ENCODE measurements at regions not wholly inside any gene's neighbourhood (a gene's known extent, or its start where the extent isn't known, plus 50 kb on each side); places are given as distances from the start of the nearest gene placed in this dataset.

GRCh38 chr22:26781596-26781995, 124.2 kb downstream of the MIAT start:
- 0 out of 8 replicates have a peak, but pooled peaks cover 0 to 3% (median 0%) of the 10 kb centered on the region in 4 experiments for H3K36me3 ChIP-seq (ENCODE audit: control insufficient read depth in 2 of 4, insufficient read depth in 4 of 4, low read length in 3 of 4)
- ChIA-PET CTCF (ENCODE audit: partially characterized antibody) (interaction anchor here (0.6 kb wide), 2 partner anchors 600 to 835 kb away, joined by 3 read pairs; no protein-coding TSS in a partner anchor), POLR2A (ENCODE audit: partially characterized antibody) (no interaction called here)
- peaks cover 0 to 9% of the 10 kb centered on the region in 2 experiments; a peak in 1 of 4 replicates for H3K9me3 ChIP-seq (ENCODE audit: insufficient read depth in 2 of 2, low read depth in 1 of 2, low read length in 1 of 2)
- no peak overlapping the region for H4K5ac ChIP-seq (ENCODE audit: insufficient read length, low read depth, low read length)
- H2BK120ac ChIP-seq (replicated peaks; ENCODE audit: low read depth, low read length): no peak overlapping the region
- DNase-seq (ENCODE audit: low read depth in 1 of 2, low spot score in 2 of 2): no peak
- no peaks in the 10 kb centered on the region for H3K79me2 ChIP-seq (ENCODE audit: control insufficient read depth in 1 of 2, insufficient read depth in 2 of 2, low read length in 2 of 2)
- no peaks in the 10 kb centered on the region for H4K20me1 ChIP-seq (replicated peaks in 1 of 2; ENCODE audit: control insufficient read depth in 1 of 2, insufficient read depth in 2 of 2, low read length in 2 of 2)
- H3K56ac ChIP-seq (replicated peaks; ENCODE audit: insufficient read length, low read depth, low read length): no peak overlapping the region
- no peak overlapping the region for H2BK12ac ChIP-seq (ENCODE audit: low read depth, low read length)
- H2BK20ac ChIP-seq (ENCODE audit: low read length): no peak overlapping the region
- H3K4ac ChIP-seq (replicated peaks; ENCODE audit: insufficient read length, low read depth, low read length): no peak overlapping the region
- peaks cover 0 to 18% (median 4%) of the 10 kb centered on the region in 4 experiments; a peak in 4 of 7 replicates for H3K27me3 ChIP-seq (replicated peaks in 1 of 4; ENCODE audit: control insufficient read depth in 3 of 4, extremely low read depth in 1 of 4, insufficient read depth in 3 of 4, low read length in 3 of 4)
- H3K14ac ChIP-seq (ENCODE audit: insufficient read length): no peak overlapping the region
- H3K4me2 ChIP-seq (ENCODE audit: insufficient read depth in 1 of 2, low read depth in 2 of 2, low read length in 2 of 2): no peak overlapping the region
- H3K18ac ChIP-seq (ENCODE audit: extremely low read depth, low read length): no peak overlapping the region
- no peak for FAIRE-seq
- no peak overlapping the region for H2AFZ ChIP-seq (ENCODE audit: low read length)
- no peak overlapping the region for H4K91ac ChIP-seq (replicated peaks; ENCODE audit: insufficient read length, low read length)
- H3K23ac ChIP-seq (ENCODE audit: insufficient read length): no peak overlapping the region
- WGBS, 2 experiments (ENCODE audit: extremely low coverage in 1 of 2, insufficient coverage in 1 of 2, insufficient read length in 1 of 2, insufficient replicate concordance in 2 of 2, low coverage in 1 of 2, low lambda C conversion rate in 2 of 2, missing lambda C conversion rate in 1 of 2): 92% methylated on average over 12 of the region's 15 CpGs; no CpG with 5 or more reads in 1 of the 2 experiments
- no peak overlapping the region for H3K27ac ChIP-seq (ENCODE audit: low read depth, low read length)
- no peak overlapping the region for H2AK5ac ChIP-seq (ENCODE audit: low read depth, low read length)
- TF ChIP-seq RBBP5 (IDR thresholded peaks at IDR 0.05; ENCODE audit: borderline replicate concordance, low read depth, low read length) (no peak), SIN3A (conservative IDR thresholded peaks at IDR 0.05 in 1 of 2, IDR thresholded peaks at IDR 0.05 in 1 of 2; ENCODE audit: low read depth in 1 of 2, low read length in 2 of 2) (no peak), CHD1 (IDR thresholded peaks at IDR 0.05; ENCODE audit: low read depth, low read length) (no peak), SP4 (IDR thresholded peaks at IDR 0.05; ENCODE audit: low read length) (no peak), RAD21 (IDR thresholded peaks at IDR 0.05 in 1 of 2, conservative IDR thresholded peaks at IDR 0.05 in 1 of 2; ENCODE audit: low read depth in 2 of 2, low read length in 2 of 2) (no peak), KDM4A (IDR thresholded peaks at IDR 0.05; ENCODE audit: low read depth, low read length, severe bottlenecking) (no peak), PHF8 (conservative IDR thresholded peaks at IDR 0.05; ENCODE audit: low read depth, low read length) (no peak), SAP30 (IDR thresholded peaks at IDR 0.05; ENCODE audit: insufficient read depth, insufficient replicate concordance, low read length) (no peak), SP2 (IDR thresholded peaks at IDR 0.05; ENCODE audit: low read length) (no peak), RFX5 (IDR thresholded peaks at IDR 0.05; ENCODE audit: borderline replicate concordance, low read depth, low read length) (no peak), POU5F1 (IDR thresholded peaks at IDR 0.05; ENCODE audit: low read depth, low read length) (no peak), JUN (IDR thresholded peaks at IDR 0.05; ENCODE audit: low read depth, low read length) (no peak), ASH2L (IDR thresholded peaks at IDR 0.05; ENCODE audit: low read length) (no peak)
- no peak overlapping the region for H4K8ac ChIP-seq (ENCODE audit: extremely low read depth, insufficient read depth, low read length)
- H2BK15ac ChIP-seq (ENCODE audit: low read length): no peak overlapping the region
- H3K4me1 ChIP-seq (replicated peaks in 1 of 4; ENCODE audit: control insufficient read depth in 3 of 4, insufficient read depth in 4 of 4, low read length in 3 of 4): peaks cover 2 to 19% (median 5%) of the 10 kb centered on the region in 4 experiments; a peak in 4 of 7 replicates
- no peaks in the 10 kb centered on the region for H3K79me1 ChIP-seq (ENCODE audit: low read depth, low read length)
- no peak overlapping the region for H3K4me3 ChIP-seq (ENCODE audit: extremely low read depth in 1 of 4, insufficient read depth in 2 of 4, low read depth in 3 of 4, low read length in 4 of 4)
- no peak overlapping the region for H2BK5ac ChIP-seq (ENCODE audit: low read depth, low read length)
- no peaks in the 10 kb centered on the region for H3K23me2 ChIP-seq (ENCODE audit: low read depth, low read length)
- H3K9ac ChIP-seq (replicated peaks in 1 of 4; ENCODE audit: extremely low read depth in 1 of 4, low read depth in 3 of 4, low read length in 3 of 4): no peak overlapping the region

Measured in H1 (cell line).